ENCODE measurements at regions not wholly inside any gene's neighbourhood (a gene's known extent, or its start where the extent isn't known, plus 50 kb on each side); places are given as distances from the start of the nearest gene placed in this dataset.
"Not testable (repeated sequence)": the region's sequence is repeated elsewhere in the genome, so short reads cannot be mapped to it uniquely, and the experiment has no call there.

- no peak for TF ChIP-seq Cebpa-rat (IDR thresholded peaks at IDR 0.05)
- H3K4me2 ChIP-seq: no peak overlapping the region
- no peaks in the 10 kb centered on the region for H3K36me3 ChIP-seq
- H3K27ac ChIP-seq: no peak overlapping the region
- H4K20me1 ChIP-seq: no peaks in the 10 kb centered on the region
- H3K4me1 ChIP-seq: no peaks in the 10 kb centered on the region
- H3K9ac ChIP-seq: no peak overlapping the region
- no peaks in the 10 kb centered on the region for H3K9me3 ChIP-seq
- no peak overlapping the region for H3K4me3 ChIP-seq
- no peaks in the 10 kb centered on the region for H3K27me3 ChIP-seq
These were observed 338.9 kb downstream of the BCL11A start for GRCh38 chr2:60214626-60214875.

- no peak overlapping the region for H3K4me2 ChIP-seq
- H3K27ac ChIP-seq: no peak overlapping the region
- no peak for TF ChIP-seq Cebpa-rat (IDR thresholded peaks at IDR 0.05)
- H3K4me1 ChIP-seq: no peaks in the 10 kb centered on the region
- H3K36me3 ChIP-seq: no peaks in the 10 kb centered on the region
- H3K9ac ChIP-seq: no peak overlapping the region
- H3K4me3 ChIP-seq: no peak overlapping the region
- no peaks in the 10 kb centered on the region for H3K9me3 ChIP-seq
- no peaks in the 10 kb centered on the region for H4K20me1 ChIP-seq
- H3K27me3 ChIP-seq: no peaks in the 10 kb centered on the region
These were observed 339.4 kb downstream of the BCL11A start for GRCh38 chr2:60213865-60214625.

GRCh38 chr2:60212181-60212945, 341.1 kb downstream of the BCL11A start:
- Histone ChIP-seq H3K9ac (no peak overlapping the region), H4K20me1 (no peaks in the 10 kb centered on the region), H3K4me1 (no peaks in the 10 kb centered on the region), H3K27me3 (no peaks in the 10 kb centered on the region), H3K27ac (no peak overlapping the region), H3K36me3 (no peaks in the 10 kb centered on the region), H3K9me3 (no peaks in the 10 kb centered on the region), H3K4me3 (no peak overlapping the region), H3K4me2 (no peak overlapping the region)
- no peak for TF ChIP-seq Cebpa-rat (IDR thresholded peaks at IDR 0.05)

- not testable (repeated sequence) for H3K4me2 ChIP-seq, H3K4me1 ChIP-seq, H3K9me3 ChIP-seq, H3K36me3 ChIP-seq, H3K4me3 ChIP-seq, H3K27ac ChIP-seq, H3K9ac ChIP-seq, H3K27me3 ChIP-seq, H4K20me1 ChIP-seq
These were observed 364.4 kb downstream of the BCL11A start for GRCh38 chr2:60189006-60189405.

- no peak overlapping the region for H3K9ac ChIP-seq
These were observed 378.2 kb downstream of the BCL11A start for GRCh38 chr2:60175290-60175689.

GRCh38 chr2:60174146-60174545, 379.3 kb downstream of the BCL11A start:
- H3K36me3 ChIP-seq: no peaks in the 10 kb centered on the region
- no peaks in the 10 kb centered on the region for H3K9me3 ChIP-seq
- H3K27ac ChIP-seq: no peak overlapping the region
- no peak for TF ChIP-seq Cebpa-rat (IDR thresholded peaks at IDR 0.05)
- H3K27me3 ChIP-seq: no peaks in the 10 kb centered on the region
- no peaks in the 10 kb centered on the region for H4K20me1 ChIP-seq
- no peak overlapping the region for H3K9ac ChIP-seq
- no peak overlapping the region for H3K4me2 ChIP-seq
- no peaks in the 10 kb centered on the region for H3K4me1 ChIP-seq
- H3K4me3 ChIP-seq: no peak overlapping the region

More at GRCh38 chr2:60175290-60175689, 378.2 kb downstream of the BCL11A start:
- H3K27me3 ChIP-seq: no peaks in the 10 kb centered on the region
- no peaks in the 10 kb centered on the region for H4K20me1 ChIP-seq
- no peak overlapping the region for H3K4me2 ChIP-seq
- H3K36me3 ChIP-seq: no peaks in the 10 kb centered on the region
- H3K4me3 ChIP-seq: no peak overlapping the region
- H3K27ac ChIP-seq: no peak overlapping the region
- H3K9me3 ChIP-seq: no peaks in the 10 kb centered on the region
- H3K4me1 ChIP-seq: no peaks in the 10 kb centered on the region
- TF ChIP-seq Cebpa-rat (IDR thresholded peaks at IDR 0.05): no peak

GRCh38 chr2:60172801-60173200, 380.7 kb downstream of the BCL11A start:
- H3K36me3 ChIP-seq: no peaks in the 10 kb centered on the region
- H3K4me2 ChIP-seq: no peak overlapping the region
- no peak overlapping the region for H3K4me3 ChIP-seq
- H4K20me1 ChIP-seq: no peaks in the 10 kb centered on the region
- H3K27me3 ChIP-seq: no peaks in the 10 kb centered on the region
- H3K27ac ChIP-seq: no peak overlapping the region
- no peaks in the 10 kb centered on the region for H3K4me1 ChIP-seq
- no peak for TF ChIP-seq Cebpa-rat (IDR thresholded peaks at IDR 0.05)
- no peak overlapping the region for H3K9ac ChIP-seq
- no peaks in the 10 kb centered on the region for H3K9me3 ChIP-seq

- Histone ChIP-seq H3K4me3 (no peak overlapping the region), H3K27ac (no peak overlapping the region), H3K27me3 (no peaks in the 10 kb centered on the region), H3K36me3 (no peaks in the 10 kb centered on the region), H4K20me1 (no peaks in the 10 kb centered on the region), H3K4me2 (no peak overlapping the region), H3K9me3 (no peaks in the 10 kb centered on the region), H3K4me1 (no peaks in the 10 kb centered on the region), H3K9ac (no peak overlapping the region)
- no peak for TF ChIP-seq Cebpa-rat (IDR thresholded peaks at IDR 0.05)
These were observed 383.2 kb downstream of the BCL11A start for GRCh38 chr2:60170272-60170671.

- H3K36me3 ChIP-seq: no peaks in the 10 kb centered on the region
- no peak overlapping the region for H3K27ac ChIP-seq
- H3K4me1 ChIP-seq: no peaks in the 10 kb centered on the region
- H3K9ac ChIP-seq: no peak overlapping the region
- no peak overlapping the region for H3K4me3 ChIP-seq
- no peak for TF ChIP-seq Cebpa-rat (IDR thresholded peaks at IDR 0.05)
- no peak overlapping the region for H3K4me2 ChIP-seq
- no peaks in the 10 kb centered on the region for H3K27me3 ChIP-seq
- no peaks in the 10 kb centered on the region for H4K20me1 ChIP-seq
- H3K9me3 ChIP-seq: no peaks in the 10 kb centered on the region
These were observed 385.2 kb downstream of the BCL11A start for GRCh38 chr2:60168247-60168646.

GRCh38 chr2:60167089-60167488, 386.4 kb downstream of the BCL11A start:
- H3K27me3 ChIP-seq: no peaks in the 10 kb centered on the region
- TF ChIP-seq Cebpa-rat (IDR thresholded peaks at IDR 0.05): no peak
- no peaks in the 10 kb centered on the region for H3K9me3 ChIP-seq
- H3K9ac ChIP-seq: no peak overlapping the region
- no peak overlapping the region for H3K4me3 ChIP-seq
- no peak overlapping the region for H3K27ac ChIP-seq
- no peaks in the 10 kb centered on the region for H4K20me1 ChIP-seq
- H3K4me2 ChIP-seq: no peak overlapping the region
- H3K36me3 ChIP-seq: no peaks in the 10 kb centered on the region
- no peaks in the 10 kb centered on the region for H3K4me1 ChIP-seq
